IMR-90 (cell line): ENCODE measurements at regions not wholly inside any gene's neighbourhood (a gene's known extent, or its start where the extent isn't known, plus 50 kb on each side); places are given as distances from the start of the nearest gene placed in this dataset.

Experiments
- ATAC-seq: fragments of 200-7000 bp; cut with Tn5 transposase; 2 replicates; pipeline ENCODE4 v1.9.1; 2020; ENCODE audit warnings: low read depth, mild to moderate bottlenecking, moderate library complexity
- BruUV-seq: library from RNA; stranded (reverse); fragments of 400-500 nt; replicated peaks from 2 replicates; lab custom pipeline; 2021; lab: Mats Ljungman, UMichigan
- CTCF ChIA-PET: fragments of 300-600 bp; formaldehyde crosslinking; extraction: SDS; loops from one replicate; lab custom pipeline; 2021; ENCODE audit warnings: antibody characterized with exemption; lab: Yijun Ruan, JAX
- POLR2A ChIA-PET: fragments of 300-600 bp; sonication (Branson Sonifier 250); formaldehyde crosslinking; loops from one replicate; lab custom pipeline; 2022; ENCODE audit warnings: antibody characterized with exemption; ENCODE audit not compliant: unreplicated experiment; lab: Charles Lee
- DNase-seq: peaks from one replicate; pipeline ENCODE4 v3.0.0; 2013
- H2AFZ ChIP-seq: replicated peaks from 2 replicates; pipeline ENCODE3; 2013; ENCODE audit warnings: low read length, mild to moderate bottlenecking; ENCODE audit not compliant: poor library complexity
- H2AK5ac ChIP-seq: 2 replicates; pipeline ENCODE4 v1.6.1; 2013; ENCODE audit warnings: low read depth, low read length, inconsistent platforms
- H2AK9ac ChIP-seq: replicated peaks from 2 replicates; pipeline ENCODE3; 2013; ENCODE audit warnings: mild to moderate bottlenecking, low read depth, low read length, moderate library complexity; ENCODE audit not compliant: poor library complexity
- H2BK120ac ChIP-seq: 2 replicates; pipeline ENCODE4 v1.6.1; 2013; ENCODE audit warnings: low read depth, low read length, inconsistent platforms
- H2BK15ac ChIP-seq: 3 replicates; pipeline ENCODE4 v1.6.1; 2013; ENCODE audit warnings: low read depth, low read length, inconsistent platforms
- H2BK20ac ChIP-seq: 2 replicates; pipeline ENCODE4 v1.6.1; 2013; ENCODE audit warnings: low read depth, mild to moderate bottlenecking, inconsistent platforms, low read length, moderate library complexity
- H2BK5ac ChIP-seq: 2 replicates; pipeline ENCODE4 v1.6.1; 2013; ENCODE audit warnings: mild to moderate bottlenecking, low read depth, low read length, inconsistent platforms; ENCODE audit not compliant: poor library complexity, severe bottlenecking
- H3K14ac ChIP-seq: replicated peaks from 2 replicates; pipeline ENCODE4 v1.6.1; 2013; ENCODE audit warnings: low read depth, low read length, inconsistent platforms
- H3K18ac ChIP-seq: 2 replicates; pipeline ENCODE4 v1.6.1; 2013; ENCODE audit warnings: low read depth, low read length, control low read depth
- H3K23ac ChIP-seq: 2 replicates; pipeline ENCODE4 v1.6.1; 2013; ENCODE audit warnings: low read depth, low read length, inconsistent platforms
- H3K27ac ChIP-seq: 2 replicates; pipeline ENCODE4 v1.5.1; 2013; ENCODE audit warnings: mild to moderate bottlenecking, control low read depth, low read length; ENCODE audit not compliant: insufficient read depth
- H3K27me3 ChIP-seq: 2 replicates; pipeline ENCODE4 v1.6.1; 2013; ENCODE audit warnings: low read length; ENCODE audit not compliant: control insufficient read depth, insufficient read depth
- H3K36me3 ChIP-seq: 2 replicates; pipeline ENCODE4 v1.6.1; 2013; ENCODE audit warnings: low read length, mixed read lengths; ENCODE audit not compliant: control insufficient read depth, insufficient read depth
- H3K4ac ChIP-seq: 2 replicates; pipeline ENCODE4 v1.6.1; 2013; ENCODE audit warnings: low read depth, low read length, inconsistent platforms
- H3K4me1 ChIP-seq: 2 replicates; pipeline ENCODE4 v1.6.1; 2013; ENCODE audit warnings: low read length, mixed read lengths; ENCODE audit not compliant: control insufficient read depth, insufficient read depth
- H3K4me2 ChIP-seq: 2 replicates; pipeline ENCODE4 v1.6.1; 2013; ENCODE audit warnings: low read depth, mild to moderate bottlenecking, control low read depth, low read length, moderate library complexity
- H3K4me3 ChIP-seq: 2 replicates; pipeline ENCODE4 v1.5.1; 2013; ENCODE audit warnings: low read depth, mild to moderate bottlenecking, control low read depth, low read length, moderate library complexity; ENCODE audit not compliant: insufficient read depth
- H3K56ac ChIP-seq: 2 replicates; pipeline ENCODE4 v1.6.1; 2013; ENCODE audit warnings: low read length, inconsistent platforms; ENCODE audit not compliant: insufficient read depth; ENCODE audit errors: extremely low read depth
- H3K79me1 ChIP-seq, 2 experiments: 2 replicates each; pipeline ENCODE4 v1.6.1; 2013; ENCODE audit warnings: low read length in 2 of 2, inconsistent platforms in 1 of 2, low read depth in 1 of 2
- H3K9ac ChIP-seq: 2 replicates; pipeline ENCODE4 v1.6.1; 2013; ENCODE audit warnings: low read depth, low read length, control low read depth
- H3K9me1 ChIP-seq: 2 replicates; pipeline ENCODE4 v1.6.1; 2013; ENCODE audit warnings: low read length, inconsistent platforms; ENCODE audit not compliant: insufficient read depth
- H3K9me3 ChIP-seq: 2 replicates; pipeline ENCODE4 v1.6.1; 2013; ENCODE audit warnings: low read length; ENCODE audit not compliant: control insufficient read depth, insufficient read depth
- H4K20me1 ChIP-seq: 2 replicates; pipeline ENCODE4 v1.6.1; 2013; ENCODE audit warnings: low read length, inconsistent platforms; ENCODE audit not compliant: insufficient read depth
- H4K5ac ChIP-seq: 2 replicates; pipeline ENCODE4 v1.6.1; 2013; ENCODE audit warnings: mild to moderate bottlenecking, low read depth, low read length, control low read depth
- H4K8ac ChIP-seq, 2 experiments: 2 replicates each; pipeline ENCODE4 v1.6.1; 2013; ENCODE audit warnings: low read depth in 2 of 2, low read length in 2 of 2, control low read depth in 1 of 2, inconsistent platforms in 1 of 2
- H4K91ac ChIP-seq: 2 replicates; pipeline ENCODE4 v1.6.1; 2013; ENCODE audit warnings: low read depth, low read length, inconsistent platforms; ENCODE audit not compliant: insufficient read depth
- BHLHE40 ChIP-seq: fragments of 150-350 bp; IDR thresholded peaks from 2 replicates; pipeline ENCODE4 v1.6.1; 2016; ENCODE audit warnings: mild to moderate bottlenecking, low read depth, low read length
- CEBPB ChIP-seq: IDR thresholded peaks from 2 replicates; pipeline ENCODE4 v1.6.1; 2012; ENCODE audit warnings: low read depth, low read length, improper control_type of control experiment
- CHD1 ChIP-seq: IDR thresholded peaks from 2 replicates; pipeline ENCODE4 v1.6.1; 2012; ENCODE audit warnings: low read depth, low read length, improper control_type of control experiment
- CTCF ChIP-seq: conservative IDR thresholded peaks from 2 replicates; pipeline ENCODE4 v1.5.1; 2012; ENCODE audit warnings: mild to moderate bottlenecking, low read depth, low read length, improper control_type of control experiment
- ELK1 ChIP-seq: fragments of 150-350 bp; IDR thresholded peaks from 2 replicates; pipeline ENCODE4 v1.6.1; 2016; ENCODE audit warnings: low read depth, mild to moderate bottlenecking, low read length, moderate library complexity, borderline replicate concordance
- FOS ChIP-seq: fragments of 150-350 bp; IDR thresholded peaks from 2 replicates; pipeline ENCODE4 v1.6.1; 2016; ENCODE audit warnings: low read depth, low read length
- MAFK ChIP-seq: IDR thresholded peaks from 2 replicates; pipeline ENCODE4 v1.6.1; 2012; ENCODE audit warnings: low read depth, low read length, improper control_type of control experiment
- MAZ ChIP-seq: IDR thresholded peaks from 2 replicates; pipeline ENCODE4 v1.6.1; 2012; ENCODE audit warnings: low read depth, mild to moderate bottlenecking, low read length, improper control_type of control experiment, moderate library complexity, borderline replicate concordance
- MXI1 ChIP-seq: IDR thresholded peaks from 2 replicates; pipeline ENCODE4 v1.6.1; 2012; ENCODE audit warnings: low read depth, mild to moderate bottlenecking, low read length, moderate library complexity, borderline replicate concordance
- NFE2L2 ChIP-seq: fragments of 150-350 bp; IDR thresholded peaks from 2 replicates; pipeline ENCODE4 v1.6.1; 2016; ENCODE audit warnings: low read depth, mild to moderate bottlenecking, low read length
- POLR2A ChIP-seq: IDR thresholded peaks from 2 replicates; pipeline ENCODE4 v1.6.1; 2012; ENCODE audit warnings: mild to moderate bottlenecking, low read depth, low read length
- RAD21 ChIP-seq: IDR thresholded peaks from 2 replicates; pipeline ENCODE4 v1.6.1; 2012; ENCODE audit warnings: low read length, improper control_type of control experiment
- RCOR1 ChIP-seq: IDR thresholded peaks from 2 replicates; pipeline ENCODE4 v1.6.1; 2012; ENCODE audit warnings: mild to moderate bottlenecking, low read length, improper control_type of control experiment; ENCODE audit not compliant: insufficient replicate concordance
- RFX5 ChIP-seq: IDR thresholded peaks from 2 replicates; pipeline ENCODE4 v1.8.0; 2012; ENCODE audit warnings: low read depth, mild to moderate bottlenecking, low read length, moderate library complexity
- SMC3 ChIP-seq: fragments of 150-350 bp; IDR thresholded peaks from 2 replicates; pipeline ENCODE4 v1.6.1; 2016; ENCODE audit warnings: low read depth, mild to moderate bottlenecking, antibody characterized with exemption, low read length, moderate library complexity
- USF2 ChIP-seq: fragments of 150-350 bp; IDR thresholded peaks from 2 replicates; pipeline ENCODE4 v1.6.1; 2017; ENCODE audit warnings: mild to moderate bottlenecking, antibody characterized with exemption, low read length, low read depth
- WGBS, 2 experiments: methylation state at CpG; one replicate each; pipeline versions ENCODE4 v1.1.5 to v1.1.7; 2013; ENCODE audit warnings: missing lambda C conversion rate in 2 of 2; ENCODE audit not compliant: insufficient read length in 1 of 2; ENCODE audit errors: extremely low coverage in 2 of 2; 5-methylcytosine and 5-hydroxymethylcytosine counted together
- dilution Hi-C: fragments of 300-500 bp; cut with HindIII; formaldehyde crosslinking; loops from one replicate; pipeline ENCODE4 v1.14.3; 2018; ENCODE audit warnings: low sequenced_read_pairs; ENCODE audit not compliant: unreplicated experiment
- in situ Hi-C: fragments of 300-500 bp; cut with MboI; formaldehyde crosslinking; loops from 3 replicates; pipeline ENCODE4 v1.14.3; 2019; ENCODE audit warnings: low sequenced_read_pairs, inconsistent platforms, mixed read lengths
- intact Hi-C: fragments of 100-400 bp; cut with micrococcal nuclease; formaldehyde crosslinking; loops from 2 replicates; pipeline ENCODE4 v1.10.0; 2022

GRCh38 chr20:57023997-57024396 lies 242.4 kb downstream of the BMP7 start:
- Histone ChIP-seq H3K79me1 (no peaks in the 10 kb centered on the region), H2AFZ (no peak overlapping the region), H3K23ac (no peak overlapping the region), H2BK15ac (no peak overlapping the region), H3K56ac (no peak overlapping the region), H3K9me1 (no peaks in the 10 kb centered on the region), H2BK5ac (no peak overlapping the region), H3K27me3 (no peaks in the 10 kb centered on the region; the same call in 1 of the 2 replicates), H2AK9ac (no peak overlapping the region), H3K36me3 (no peaks in the 10 kb centered on the region), H2BK20ac (no peak overlapping the region), H3K9me3 (0 out of 2 replicates have a peak, but pooled peaks cover 2% of the 10 kb centered on the region), H3K18ac (no peak overlapping the region), H3K4me2 (no peak overlapping the region), H3K4me1 (no peaks in the 10 kb centered on the region), H4K5ac (no peak overlapping the region), H3K4me3 (no peak overlapping the region), H2AK5ac (no peak overlapping the region), H2BK120ac (no peak overlapping the region), H3K14ac (no peak overlapping the region), H3K4ac (no peak overlapping the region), H4K8ac (no peak overlapping the region), H4K20me1 (no peaks in the 10 kb centered on the region), H3K9ac (no peak overlapping the region), H4K91ac (no peak overlapping the region), H3K27ac (no peak overlapping the region)
- DNase-seq (no peak), ATAC-seq (no peak)
- POLR2A ChIA-PET, result no interaction called here
- CTCF ChIA-PET, result no interaction called here
- 47% methylated on average over 2 of the region's 9 CpGs; no CpG with 5 or more reads in 1 of the 2 experiments for WGBS, 2 experiments
- intact Hi-C loops (no loop called here), in situ Hi-C loops (no loop called here), dilution Hi-C loops (no loop called here)
- TF ChIP-seq SMC3 (no peak), CEBPB (no peak), ELK1 (no peak), RCOR1 (no peak), CTCF (no peak), MAZ (no peak), USF2 (no peak), RAD21 (no peak), MXI1 (no peak), MAFK (no peak), BHLHE40 (no peak), NFE2L2 (no peak), RFX5 (no peak), CHD1 (no peak), POLR2A (no peak), FOS (no peak)
- BruUV-seq, result no TSS peak
